Ovary (tissue), 3 donors: ENCODE measurements at regions not wholly inside any gene's neighbourhood (a gene's known extent, or its start where the extent isn't known, plus 50 kb on each side); places are given as distances from the start of the nearest gene placed in this dataset.

Source experiments
- CTCF ChIP-seq, 3 donors: fragments of 450-650 bp in 2 of 3; fragments of 200-600 bp in 1 of 3; IDR thresholded peaks; one replicate each; pipeline versions ENCODE4 v1.5.1 to v1.8.0; 2016 to 2022; ENCODE audit warnings: antibody characterized with exemption in 3 of 3, mild to moderate bottlenecking in 1 of 3
- POLR2A ChIP-seq: fragments of 450-650 bp; IDR thresholded peaks from one replicate; pipeline ENCODE4 v1.6.1; 2017; ENCODE audit warnings: antibody characterized with exemption, mild to moderate bottlenecking, moderate library complexity
- donor health status: DM: no; HTN: no; CAD: no.

- TF ChIP-seq POLR2A (no peak), CTCF (IDR thresholded peaks at IDR 0.05) (no peak)
Measured at GRCh38 chr1:14485285-14485684, 113.2 kb upstream of the KAZN start.
